GM21390 (cell line): ENCODE measurements at regions not wholly inside any gene's neighbourhood (a gene's known extent, or its start where the extent isn't known, plus 50 kb on each side); places are given as distances from the start of the nearest gene placed in this dataset.

Experiments used
- ATAC-seq: cut with Tn5 transposase; IDR thresholded peaks from one replicate; pipeline ENCODE4 v1.9.1; 2021; ENCODE audit not compliant: unreplicated experiment

GRCh38 chr4:35503435-35503834, 740.9 kb downstream of the ARAP2 start:
- ATAC-seq, result no peak

- ATAC-seq, result no peak
These were observed 738.2 kb downstream of the ARAP2 start for GRCh38 chr4:35506161-35506560.

GRCh38 chr4:35511851-35512250, 732.5 kb downstream of the ARAP2 start:
- ATAC-seq, result no peak

GRCh38 chr4:35516102-35516501, 728.2 kb downstream of the ARAP2 start:
- ATAC-seq, result no peak

GRCh38 chr4:35520059-35520458, 724.3 kb downstream of the ARAP2 start:
- ATAC-seq, result no peak

GRCh38 chr4:35521682-35522081, 722.6 kb downstream of the ARAP2 start:
- no peak for ATAC-seq

GRCh38 chr4:35525192-35525978, 718.9 kb downstream of the ARAP2 start:
- no peak for ATAC-seq

GRCh38 chr4:35526456-35526855, 717.9 kb downstream of the ARAP2 start:
- no peak for ATAC-seq

- ATAC-seq, result no peak
These were observed 709.4 kb downstream of the ARAP2 start for GRCh38 chr4:35534962-35535361.

- no peak for ATAC-seq
These were observed 705.5 kb downstream of the ARAP2 start for GRCh38 chr4:35538807-35539206.

GRCh38 chr4:35539404-35540055, 704.8 kb downstream of the ARAP2 start:
- no peak for ATAC-seq

GRCh38 chr4:35541146-35541887, 703.0 kb downstream of the ARAP2 start:
- no peak for ATAC-seq

GRCh38 chr4:35541888-35542213, 702.5 kb downstream of the ARAP2 start:
- no peak for ATAC-seq

- ATAC-seq, result no peak
These were observed 695.4 kb downstream of the ARAP2 start for GRCh38 chr4:35548921-35549320.

GRCh38 chr4:35556387-35556786, 687.9 kb downstream of the ARAP2 start:
- ATAC-seq, result no peak

- no peak for ATAC-seq
These were observed 684.6 kb downstream of the ARAP2 start for GRCh38 chr4:35559559-35560365.

- ATAC-seq, result no peak
These were observed 681.5 kb downstream of the ARAP2 start for GRCh38 chr4:35562861-35563260.

- ATAC-seq, result no peak
These were observed 678.7 kb downstream of the ARAP2 start for GRCh38 chr4:35565640-35566039.

- ATAC-seq, result no peak
These were observed 653.3 kb downstream of the ARAP2 start for GRCh38 chr4:35591035-35591434.

GRCh38 chr4:35604252-35604651, 640.1 kb downstream of the ARAP2 start:
- ATAC-seq, result peak; percentile 51

- peak; percentile 45 for ATAC-seq
These were observed 639.6 kb downstream of the ARAP2 start for GRCh38 chr4:35604724-35605123.
